ENCODE measurements at regions not wholly inside any gene's neighbourhood (a gene's known extent, or its start where the extent isn't known, plus 50 kb on each side); places are given as distances from the start of the nearest gene placed in this dataset.
A peak's percentile ranks its signal among the peaks of the same experiment; 100 is the strongest.

- ATAC-seq (ENCODE audit: low FRiP score) (no peak), DNase-seq (ENCODE audit: low spot score) (no peak)
- TF ChIP-seq CTCF (IDR thresholded peaks at IDR 0.05), result no peak
These were observed 451.9 kb upstream of the CDH4 start for GRCh38 chr20:60800185-60800584.

- ATAC-seq (ENCODE audit: low FRiP score), result no peak
- DNase-seq (ENCODE audit: low spot score), result no peak
- TF ChIP-seq CTCF (IDR thresholded peaks at IDR 0.05), result no peak
These were observed 449.4 kb upstream of the CDH4 start for GRCh38 chr20:60802676-60803075.

GRCh38 chr20:60803335-60804055 is 448.6 kb upstream of the CDH4 start:
- ATAC-seq (ENCODE audit: low FRiP score) (no peak), DNase-seq (ENCODE audit: low spot score) (no peak)
- no peak for TF ChIP-seq CTCF (IDR thresholded peaks at IDR 0.05)

- no peak for TF ChIP-seq CTCF (IDR thresholded peaks at IDR 0.05)
- ATAC-seq (ENCODE audit: low FRiP score), result no peak
- DNase-seq (ENCODE audit: low spot score), result no peak
These were observed 447.7 kb upstream of the CDH4 start for GRCh38 chr20:60804240-60804917.

GRCh38 chr20:60804918-60805630 is 447.0 kb upstream of the CDH4 start:
- no peak for DNase-seq (ENCODE audit: low spot score)
- TF ChIP-seq CTCF (IDR thresholded peaks at IDR 0.05), result no peak
- ATAC-seq (ENCODE audit: low FRiP score), result peak; percentile 66

- DNase-seq (ENCODE audit: low spot score), result no peak
These were observed 445.7 kb upstream of the CDH4 start for GRCh38 chr20:60806354-60806753.

More at GRCh38 chr20:60806354-60806753, 445.7 kb upstream of the CDH4 start:
- no peak for TF ChIP-seq CTCF (IDR thresholded peaks at IDR 0.05)
- ATAC-seq (ENCODE audit: low FRiP score), result no peak
